ENCODE measurements at regions not wholly inside any gene's neighbourhood (a gene's known extent, or its start where the extent isn't known, plus 50 kb on each side); places are given as distances from the start of the nearest gene placed in this dataset.

DNA sequence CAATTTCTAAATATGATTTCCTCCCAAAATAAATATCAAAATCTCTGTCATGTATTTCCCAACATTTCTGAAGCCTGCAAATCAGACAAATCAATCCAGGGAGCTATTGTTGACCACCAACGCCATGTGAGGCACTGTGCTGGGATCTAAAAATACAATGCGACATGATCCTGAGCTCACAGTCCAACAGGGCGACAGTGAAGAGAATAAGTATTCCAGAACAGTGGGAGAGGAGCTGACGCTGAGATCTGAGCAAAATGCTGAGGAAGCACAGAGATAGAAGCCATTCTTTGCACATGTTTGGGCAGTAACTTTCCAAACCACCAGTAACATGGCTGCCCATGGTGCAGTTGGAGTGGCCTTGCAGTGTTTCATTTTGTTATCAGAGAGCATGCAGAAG is 412.5 kb downstream of the LRATD1 start:
- no peak overlapping the region for H3K4me2 ChIP-seq (replicated peaks; ENCODE audit: low read depth, low read length, poor library complexity, severe bottlenecking)
- POLR2A ChIA-PET: no interaction called here

DNA sequence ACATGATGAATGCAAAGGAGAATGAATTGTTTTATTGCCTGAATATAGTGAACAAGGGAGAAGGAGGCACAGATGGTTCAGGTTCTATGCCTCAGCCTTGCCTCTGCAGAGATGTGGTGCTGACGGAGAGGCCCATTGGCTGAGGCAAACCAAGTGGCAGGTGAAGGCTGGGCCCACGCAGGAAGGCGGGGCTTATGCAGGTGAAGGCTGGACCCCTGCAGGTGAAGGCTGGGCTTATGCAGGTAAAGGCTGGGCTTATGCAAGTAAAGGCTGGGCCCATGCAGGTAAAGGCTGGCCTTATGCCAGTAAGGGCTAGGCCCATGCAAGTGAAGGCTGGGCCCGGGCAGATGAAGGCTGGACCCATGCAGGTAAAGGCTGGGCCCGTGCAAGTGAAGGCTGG is 414.7 kb downstream of the LRATD1 start:
- Mint-ChIP-seq H3K27me3 (peaks cover 6% of the 10 kb centered on the region), H3K27ac (no peak overlapping the region), H3K9me3 (ENCODE audit: insufficient read depth) (no peaks in the 10 kb centered on the region), H3K4me3 (no peak overlapping the region), H3K4me1 (no peaks in the 10 kb centered on the region)
- Histone ChIP-seq H3K4me3 (ENCODE audit: control extremely low read depth in 1 of 5, extremely low read depth in 1 of 5, insufficient read depth in 1 of 5, low read depth in 2 of 5, low read length in 4 of 5) (no peak overlapping the region), H3K79me2 (ENCODE audit: control insufficient read depth, insufficient read depth, low read length) (no peaks in the 10 kb centered on the region), H3K9ac (ENCODE audit: low read length) (no peak overlapping the region), H3K4me2 (replicated peaks; ENCODE audit: low read depth, low read length, poor library complexity, severe bottlenecking) (no peak overlapping the region), H3K4me1 (ENCODE audit: control insufficient read depth in 2 of 2, insufficient read depth in 2 of 2, low read length in 2 of 2) (no peaks in the 10 kb centered on the region), H3K27ac (ENCODE audit: low read length in 2 of 2) (no peak overlapping the region), H3K27me3 (replicated peaks in 1 of 4; ENCODE audit: control extremely low read depth in 1 of 4, control insufficient read depth in 3 of 4, insufficient read depth in 4 of 4, low read length in 3 of 4) (no peaks in the 10 kb centered on the region), H2AFZ (ENCODE audit: insufficient read depth, low read depth, low read length, poor library complexity, severe bottlenecking) (no peak overlapping the region), H3K36me3 (replicated peaks in 1 of 2; ENCODE audit: control extremely low read depth in 1 of 2, control insufficient read depth in 1 of 2, extremely low read depth in 1 of 2, insufficient read depth in 2 of 2, low read length in 1 of 2) (no peaks in the 10 kb centered on the region), H3K9me3 (ENCODE audit: control extremely low read depth in 1 of 3, control insufficient read depth in 2 of 3, insufficient read depth in 1 of 3, low read length in 2 of 3) (no peaks in the 10 kb centered on the region), H4K20me1 (ENCODE audit: control insufficient read depth, insufficient read depth, low read length, poor library complexity, severe bottlenecking) (no peaks in the 10 kb centered on the region)
- ChIA-PET CTCF (no interaction called here), POLR2A (no interaction called here)
- WGBS (ENCODE audit: insufficient coverage): 91% methylated on average over 5 of the region's 5 CpGs
- TF ChIP-seq, protein P1, sequence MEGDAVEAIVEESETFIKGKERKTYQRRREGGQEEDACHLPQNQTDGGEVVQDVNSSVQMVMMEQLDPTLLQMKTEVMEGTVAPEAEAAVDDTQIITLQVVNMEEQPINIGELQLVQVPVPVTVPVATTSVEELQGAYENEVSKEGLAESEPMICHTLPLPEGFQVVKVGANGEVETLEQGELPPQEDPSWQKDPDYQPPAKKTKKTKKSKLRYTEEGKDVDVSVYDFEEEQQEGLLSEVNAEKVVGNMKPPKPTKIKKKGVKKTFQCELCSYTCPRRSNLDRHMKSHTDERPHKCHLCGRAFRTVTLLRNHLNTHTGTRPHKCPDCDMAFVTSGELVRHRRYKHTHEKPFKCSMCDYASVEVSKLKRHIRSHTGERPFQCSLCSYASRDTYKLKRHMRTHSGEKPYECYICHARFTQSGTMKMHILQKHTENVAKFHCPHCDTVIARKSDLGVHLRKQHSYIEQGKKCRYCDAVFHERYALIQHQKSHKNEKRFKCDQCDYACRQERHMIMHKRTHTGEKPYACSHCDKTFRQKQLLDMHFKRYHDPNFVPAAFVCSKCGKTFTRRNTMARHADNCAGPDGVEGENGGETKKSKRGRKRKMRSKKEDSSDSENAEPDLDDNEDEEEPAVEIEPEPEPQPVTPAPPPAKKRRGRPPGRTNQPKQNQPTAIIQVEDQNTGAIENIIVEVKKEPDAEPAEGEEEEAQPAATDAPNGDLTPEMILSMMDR (IDR thresholded peaks at IDR 0.05): no peak
- no peak for TF ChIP-seq EZH2 (IDR thresholded peaks at IDR 0.05; ENCODE audit: borderline replicate concordance, insufficient read depth, low read depth, low read length, poor library complexity, severe bottlenecking)
- no peak for DNase-seq
- ATAC-seq (ENCODE audit: low read depth): no peak
- intact Hi-C loops (cut with micrococcal nuclease): no loop called here

More for the DNA sequence above, 412.5 kb downstream of the LRATD1 start:
- Histone ChIP-seq H2AFZ (ENCODE audit: insufficient read depth, low read depth, low read length, poor library complexity, severe bottlenecking) (no peak overlapping the region), H3K9me3 (ENCODE audit: control extremely low read depth in 1 of 3, control insufficient read depth in 2 of 3, insufficient read depth in 1 of 3, low read length in 2 of 3) (no peaks in the 10 kb centered on the region), H3K4me1 (ENCODE audit: control insufficient read depth in 2 of 2, insufficient read depth in 2 of 2, low read length in 2 of 2) (no peaks in the 10 kb centered on the region), H3K36me3 (replicated peaks in 1 of 2; ENCODE audit: control extremely low read depth in 1 of 2, control insufficient read depth in 1 of 2, extremely low read depth in 1 of 2, insufficient read depth in 2 of 2, low read length in 1 of 2) (no peaks in the 10 kb centered on the region), H3K79me2 (ENCODE audit: control insufficient read depth, insufficient read depth, low read length) (no peaks in the 10 kb centered on the region), H3K27ac (ENCODE audit: low read length in 2 of 2) (no peak overlapping the region), H3K27me3 (replicated peaks in 1 of 4; ENCODE audit: control extremely low read depth in 1 of 4, control insufficient read depth in 3 of 4, insufficient read depth in 4 of 4, low read length in 3 of 4) (no peaks in the 10 kb centered on the region), H3K4me3 (ENCODE audit: control extremely low read depth in 1 of 5, extremely low read depth in 1 of 5, insufficient read depth in 1 of 5, low read depth in 2 of 5, low read length in 4 of 5) (no peak overlapping the region), H4K20me1 (ENCODE audit: control insufficient read depth, insufficient read depth, low read length, poor library complexity, severe bottlenecking) (no peaks in the 10 kb centered on the region), H3K9ac (ENCODE audit: low read length) (no peak overlapping the region)
- Mint-ChIP-seq H3K27me3 (peaks cover 11% of the 10 kb centered on the region), H3K27ac (no peak overlapping the region), H3K9me3 (ENCODE audit: insufficient read depth) (no peaks in the 10 kb centered on the region), H3K4me1 (no peaks in the 10 kb centered on the region), H3K4me3 (no peak overlapping the region)
- DNase-seq: no peak
- ATAC-seq (ENCODE audit: low read depth): no peak
- TF ChIP-seq, protein P1 (IDR thresholded peaks at IDR 0.05): no peak
- TF ChIP-seq EZH2 (IDR thresholded peaks at IDR 0.05; ENCODE audit: borderline replicate concordance, insufficient read depth, low read depth, low read length, poor library complexity, severe bottlenecking): no peak
- CTCF ChIA-PET: no interaction called here
- intact Hi-C loops (cut with micrococcal nuclease): no loop called here
- WGBS (ENCODE audit: insufficient coverage): 94% methylated on average over 4 of the region's 4 CpGs

Measured in B cell (primary cell).